A549 (cell line): ENCODE measurements at regions not wholly inside any gene's neighbourhood (a gene's known extent, or its start where the extent isn't known, plus 50 kb on each side); places are given as distances from the start of the nearest gene placed in this dataset.

Experiments used
- ATAC-seq, 2 experiments: fragments of 200-7000 bp in 1 of 2; fragments of >200 bp in 1 of 2; cut with Nextera tagmentation in 1 of 2; cut with Tn5 transposase in 1 of 2; 3 replicates each; pipeline versions ENCODE4 v1.8.0 to v1.9.1; 2018 to 2020; ENCODE audit warnings: mild to moderate bottlenecking in 1 of 2, moderate library complexity in 1 of 2
- CTCF ChIA-PET: fragments of 300-600 bp; sonication (Branson Sonifier 250); formaldehyde crosslinking; extraction: SDS; loops from one replicate; lab custom pipeline; 2021; ENCODE audit warnings: antibody characterized with exemption, inconsistent platforms; lab: Yijun Ruan, JAX
- POLR2A ChIA-PET: fragments of 350-600 bp; formaldehyde crosslinking; extraction: SDS; loops from one replicate; lab custom pipeline; 2021; ENCODE audit warnings: antibody characterized with exemption, inconsistent platforms; lab: Yijun Ruan, JAX
- DNase-seq, 2 experiments: peaks; one replicate each; pipeline versions ENCODE4 v3.0.0 to v3.0.0-alpha.2; 2011 to 2016; ENCODE audit warnings: low read depth in 1 of 2, low spot score in 1 of 2
- FAIRE-seq: peaks from 2 replicates; lab custom pipeline; 2011; peaks lifted over from hg19 to GRCh38; lab: Jason Lieb, UNC
- H3K27ac ChIP-seq, 2 experiments: fragments of >200 bp; sonication (Bioruptor Twin); formaldehyde crosslinking; 3 replicates each; pipeline ENCODE4 v1.5.1; 2016 to 2017
- H3K4me1 ChIP-seq: fragments of >200 bp; sonication (Bioruptor Twin); formaldehyde crosslinking; 3 replicates; pipeline ENCODE4 v1.6.1; 2016
- H3K4me2 ChIP-seq: fragments of >200 bp; sonication (Bioruptor Twin); formaldehyde crosslinking; 3 replicates; pipeline ENCODE4 v1.6.1; 2016
- H3K4me3 ChIP-seq: fragments of >200 bp; sonication (Bioruptor Twin); formaldehyde crosslinking; 3 replicates; pipeline ENCODE4 v1.5.1; 2016
- H3K9me3 ChIP-seq: fragments of >200 bp; sonication (Bioruptor Twin); formaldehyde crosslinking; 3 replicates; pipeline ENCODE4 v1.6.1; 2016
- ATOH8 ChIP-seq: fragments of 250-450 bp; sonication (Bioruptor Pico); IDR thresholded peaks from 2 replicates; pipeline ENCODE4 v1.5.0; 2020; ENCODE audit warnings: low read depth, mild to moderate bottlenecking, moderate library complexity
- CEBPB ChIP-seq, 2 experiments: fragments of >200 bp in 1 of 2; sonication (Bioruptor Twin) in 1 of 2; formaldehyde crosslinking in 1 of 2; IDR thresholded peaks; 2 replicates each; pipeline ENCODE4 v1.6.1; 2012 to 2016
- CHD4 ChIP-seq: fragments of 200-600 bp; sonication (generic); IDR thresholded peaks from 2 replicates; pipeline ENCODE4 v1.6.1; 2016; ENCODE audit warnings: antibody characterized with exemption, mild to moderate bottlenecking, borderline replicate concordance
- E2F6 ChIP-seq: IDR thresholded peaks from 2 replicates; pipeline ENCODE4 v1.6.1; 2012; ENCODE audit warnings: low read depth, borderline replicate concordance
- EHMT2 ChIP-seq: fragments of 200-600 bp; sonication (generic); IDR thresholded peaks from 2 replicates; pipeline ENCODE4 v1.6.1; 2016; ENCODE audit warnings: antibody characterized with exemption, low read depth, mild to moderate bottlenecking, moderate library complexity
- ELK1 ChIP-seq: fragments of 150-350 bp; IDR thresholded peaks from 2 replicates; pipeline ENCODE4 v1.6.1; 2014; ENCODE audit warnings: low read depth, mild to moderate bottlenecking, low read length
- ESRRA ChIP-seq: fragments of 150-350 bp; IDR thresholded peaks from 2 replicates; pipeline ENCODE4 v1.6.1; 2014; ENCODE audit warnings: mild to moderate bottlenecking, low read length, borderline replicate concordance
- FOSB ChIP-seq: fragments of 250-450 bp; sonication (Bioruptor Pico); IDR thresholded peaks from 2 replicates; pipeline ENCODE4 v1.5.0; 2020; ENCODE audit warnings: mild to moderate bottlenecking, moderate library complexity
- FOSL2 ChIP-seq, 2 experiments: fragments of 450-650 bp in 1 of 2; fragments of >200 bp in 1 of 2; sonication (Bioruptor Twin) in 1 of 2; formaldehyde crosslinking; IDR thresholded peaks; 2 replicates each; pipeline versions ENCODE4 v1.5.0 to v1.6.1; 2016 to 2020; ENCODE audit warnings: mild to moderate bottlenecking in 1 of 2, moderate library complexity in 1 of 2
- GATA3 ChIP-seq: IDR thresholded peaks from 2 replicates; pipeline ENCODE4 v1.6.1; 2012; ENCODE audit warnings: borderline replicate concordance
- HDAC2 ChIP-seq: fragments of 200-600 bp; sonication (generic); IDR thresholded peaks from 2 replicates; pipeline ENCODE4 v1.6.1; 2016
- HOXB13 ChIP-seq: fragments of 250-450 bp; sonication (Bioruptor Pico); IDR thresholded peaks from 2 replicates; pipeline ENCODE4 v1.5.0; 2020; ENCODE audit warnings: low read depth, mild to moderate bottlenecking, moderate library complexity
- KDM1A ChIP-seq: fragments of 200-600 bp; sonication (generic); IDR thresholded peaks from 2 replicates; pipeline ENCODE4 v1.6.1; 2016; ENCODE audit warnings: low read depth, mild to moderate bottlenecking
- KDM5A ChIP-seq: fragments of 200-600 bp; sonication (generic); IDR thresholded peaks from 2 replicates; pipeline ENCODE4 v1.6.1; 2016; ENCODE audit warnings: antibody characterized with exemption, mild to moderate bottlenecking
- NFE2L2 ChIP-seq: fragments of 150-350 bp; conservative IDR thresholded peaks from 2 replicates; pipeline ENCODE4 v1.6.1; 2014; ENCODE audit warnings: low read length
- POLR2A ChIP-seq: IDR thresholded peaks from 2 replicates; pipeline ENCODE4 v1.6.1; 2012; ENCODE audit warnings: mild to moderate bottlenecking, low read length
- REST ChIP-seq: fragments of 200-600 bp; sonication (generic); IDR thresholded peaks from 2 replicates; pipeline ENCODE4 v1.6.1; 2016; ENCODE audit warnings: antibody characterized with exemption, mild to moderate bottlenecking, moderate library complexity
- TP53 ChIP-seq: fragments of 250-450 bp; sonication (Bioruptor Pico); IDR thresholded peaks from 2 replicates; pipeline ENCODE4 v1.5.0; 2021; ENCODE audit warnings: mild to moderate bottlenecking, moderate library complexity
- USF2 ChIP-seq: fragments of 450-650 bp; IDR thresholded peaks from 2 replicates; pipeline ENCODE4 v1.6.1; 2014; ENCODE audit warnings: antibody characterized with exemption
- WGBS: methylation state at CpG from one replicate; pipeline ENCODE4 v1.1.6; 2017; ENCODE audit errors: missing lambda C conversion rate; 5-methylcytosine and 5-hydroxymethylcytosine counted together

- H3K4me3 ChIP-seq = no peak overlapping the region
- no peak for TF ChIP-seq ELK1
- TF ChIP-seq HDAC2 = no peak
- TF ChIP-seq REST = no peak
- TF ChIP-seq ATOH8 (CRISPR knock-in tag) = no peak
- no peak for TF ChIP-seq KDM5A
- TF ChIP-seq HOXB13 (CRISPR knock-in tag) = no peak
- TF ChIP-seq E2F6 = no peak
- no peak for TF ChIP-seq USF2
- no peak for TF ChIP-seq TP53 (CRISPR knock-in tag)
- TF ChIP-seq POLR2A = no peak
- no peak for TF ChIP-seq CEBPB (IDR thresholded peaks at IDR 0.05)
- no peak for TF ChIP-seq FOSL2 (IDR thresholded peaks at IDR 0.05)
- no peak for TF ChIP-seq FOSL2 (CRISPR knock-in tag; IDR thresholded peaks at IDR 0.05)
- no peak for TF ChIP-seq CHD4
- TF ChIP-seq NFE2L2 = no peak
- TF ChIP-seq ESRRA = no peak
- TF ChIP-seq KDM1A = no peak
- no peak for TF ChIP-seq GATA3
- TF ChIP-seq, all 56 proteins: peak for 0
- DNase-seq = no peak
- POLR2A ChIA-PET = interaction anchor here (1.0 kb wide), 1 partner anchor 197 kb away, joined by 3 read pairs; no protein-coding TSS in a partner anchor
- Histone ChIP-seq H3K9me3 (no peaks in the 10 kb centered on the region), H3K4me2 (no peak overlapping the region), H3K4me1 (no peaks in the 10 kb centered on the region), H3K27ac (no peak overlapping the region)
- WGBS = 86% methylated on average over 5 of the region's 5 CpGs
- no peak for ATAC-seq
- no peak for FAIRE-seq
- CTCF ChIA-PET = no interaction called here
Observed at GRCh38 chr10:3972460-3973301, 187.7 kb upstream of the KLF6 start.

GRCh38 chr10:3971713-3972112 is 186.7 kb upstream of the KLF6 start:
- FAIRE-seq (no peak), ATAC-seq (no peak), DNase-seq (no peak)
- H3K4me3 ChIP-seq = no peak overlapping the region
- H3K9me3 ChIP-seq = no peaks in the 10 kb centered on the region
- no peak overlapping the region for H3K4me2 ChIP-seq
- no peak overlapping the region for H3K27ac ChIP-seq
- WGBS = 72% methylated on average over 6 of the region's 6 CpGs
- H3K4me1 ChIP-seq = no peaks in the 10 kb centered on the region
- no peak for TF ChIP-seq EHMT2
- TF ChIP-seq TP53 (CRISPR knock-in tag) = no peak
- no peak for TF ChIP-seq FOSB (CRISPR knock-in tag)
- POLR2A ChIA-PET = no interaction called here
- CTCF ChIA-PET = no interaction called here
